Neural cell (in vitro differentiated cells): ENCODE measurements at regions not wholly inside any gene's neighbourhood (a gene's known extent, or its start where the extent isn't known, plus 50 kb on each side); places are given as distances from the start of the nearest gene placed in this dataset.

ENCODE experiments used
- H2AFZ ChIP-seq: fragments of 200-600, 300-800 bp; sonication (generic), shearing (Covaris generic); 2 replicates; pipeline ENCODE4 v1.6.0; 2014; ENCODE audit warnings: low read depth, mild to moderate bottlenecking, antibody characterized with exemption, low read length, moderate library complexity
- H3F3A ChIP-seq: fragments of 200-600 bp; shearing (Covaris generic); 2 replicates; pipeline ENCODE4 v1.6.1; 2016; ENCODE audit warnings: mild to moderate bottlenecking, moderate library complexity, mixed read lengths, antibody characterized with exemption, low read length; ENCODE audit not compliant: insufficient read depth, poor library complexity, severe bottlenecking
- H3K27ac ChIP-seq: fragments of 200-600, 300-800 bp; sonication (generic), shearing (Covaris generic); 2 replicates; pipeline ENCODE4 v1.5.1; 2014; ENCODE audit warnings: mild to moderate bottlenecking, low read length, moderate library complexity
- H3K27me3 ChIP-seq: fragments of 300-800, 200-600 bp; sonication (generic), shearing (Covaris generic); 2 replicates; pipeline ENCODE4 v1.6.0; 2014; ENCODE audit warnings: mild to moderate bottlenecking, low read depth, low read length, moderate library complexity; ENCODE audit not compliant: insufficient read depth
- H3K36me3 ChIP-seq: fragments of 300-800, 200-600 bp; sonication (generic), shearing (Covaris generic); 2 replicates; pipeline ENCODE4 v1.5.1; 2014; ENCODE audit warnings: mild to moderate bottlenecking, antibody characterized with exemption, low read length, moderate library complexity; ENCODE audit not compliant: insufficient read depth
- H3K4me2 ChIP-seq: fragments of 300-800, 200-600 bp; sonication (generic), shearing (Covaris generic); 2 replicates; pipeline ENCODE4 v1.6.0; 2014; ENCODE audit warnings: mild to moderate bottlenecking, low read length
- H3K4me3 ChIP-seq: fragments of 300-800, 200-600 bp; sonication (generic), shearing (Covaris generic); 2 replicates; pipeline ENCODE4 v1.5.1; 2014; ENCODE audit warnings: mild to moderate bottlenecking, low read length, moderate library complexity
- H3K79me2 ChIP-seq: fragments of 200-600 bp; shearing (Covaris generic); replicated peaks from 2 replicates; pipeline ENCODE4 v1.6.0; 2014; ENCODE audit warnings: mild to moderate bottlenecking, low read length, moderate library complexity; ENCODE audit not compliant: insufficient read depth
- H3K9ac ChIP-seq: fragments of 300-800, 200-600 bp; sonication (generic), shearing (Covaris generic); 2 replicates; pipeline ENCODE4 v1.6.1; 2016; ENCODE audit warnings: mild to moderate bottlenecking, low read length, mixed read lengths
- H3K9me2 ChIP-seq: fragments of 200-600 bp; shearing (Covaris generic); 2 replicates; pipeline ENCODE4 v1.6.1; 2016; ENCODE audit warnings: mild to moderate bottlenecking, low read length, mixed read lengths; ENCODE audit not compliant: insufficient read depth
- H3K9me3 ChIP-seq: fragments of 200-600, 300-800 bp; sonication (generic), shearing (Covaris generic); 2 replicates; pipeline ENCODE4 v1.6.1; 2016; ENCODE audit warnings: mild to moderate bottlenecking, mixed run types, low read length, moderate library complexity, mixed read lengths
- H4K20me1 ChIP-seq: fragments of 200-600 bp; shearing (Covaris generic); 2 replicates; pipeline ENCODE4 v1.6.1; 2016; ENCODE audit warnings: mild to moderate bottlenecking, mixed run types; ENCODE audit not compliant: insufficient read depth
- EP300 ChIP-seq: fragments of 450-650 bp; conservative IDR thresholded peaks from 2 replicates; pipeline ENCODE4 v1.6.1; 2014; ENCODE audit warnings: antibody characterized with exemption, mild to moderate bottlenecking, moderate library complexity; ENCODE audit not compliant: poor library complexity, severe bottlenecking
- EZH2 ChIP-seq: fragments of 200-600, 300-800 bp; shearing (Covaris generic), sonication (generic); IDR thresholded peaks from 2 replicates; pipeline ENCODE4 v1.6.1; 2014; ENCODE audit warnings: antibody characterized with exemption, low read length, borderline replicate concordance, mild to moderate bottlenecking; ENCODE audit not compliant: insufficient read depth, poor library complexity, severe bottlenecking
- MXI1 ChIP-seq: fragments of 450-650 bp; conservative IDR thresholded peaks from 2 replicates; pipeline ENCODE4 v1.6.1; 2014; ENCODE audit warnings: antibody characterized with exemption, mild to moderate bottlenecking; ENCODE audit not compliant: poor library complexity, severe bottlenecking
- POLR2AphosphoS5 ChIP-seq: IDR thresholded peaks from 2 replicates; pipeline ENCODE4 v1.6.1; 2012
- RAD21 ChIP-seq: fragments of 450-650 bp; conservative IDR thresholded peaks from 2 replicates; pipeline ENCODE4 v1.6.1; 2014; ENCODE audit warnings: antibody characterized with exemption, mild to moderate bottlenecking, moderate library complexity
- SMC3 ChIP-seq: fragments of 450-650 bp; conservative IDR thresholded peaks from 2 replicates; pipeline ENCODE4 v1.6.1; 2014; ENCODE audit warnings: antibody characterized with exemption, mild to moderate bottlenecking, moderate library complexity; ENCODE audit not compliant: poor library complexity
- TAF1 ChIP-seq: IDR thresholded peaks from 2 replicates; pipeline ENCODE4 v1.6.1; 2012; ENCODE audit warnings: low read depth
- TF ChIP-seq, protein P1 (sequence below): fragments of 450-650 bp; IDR thresholded peaks from 2 replicates; pipeline ENCODE4 v1.5.1; 2014; ENCODE audit warnings: antibody characterized with exemption, mild to moderate bottlenecking, moderate library complexity; ENCODE audit not compliant: poor library complexity, severe bottlenecking
- TF ChIP-seq, protein P2 (sequence below): IDR thresholded peaks from 2 replicates; pipeline ENCODE4 v1.6.1; 2012; ENCODE audit warnings: borderline replicate concordance

DNA sequence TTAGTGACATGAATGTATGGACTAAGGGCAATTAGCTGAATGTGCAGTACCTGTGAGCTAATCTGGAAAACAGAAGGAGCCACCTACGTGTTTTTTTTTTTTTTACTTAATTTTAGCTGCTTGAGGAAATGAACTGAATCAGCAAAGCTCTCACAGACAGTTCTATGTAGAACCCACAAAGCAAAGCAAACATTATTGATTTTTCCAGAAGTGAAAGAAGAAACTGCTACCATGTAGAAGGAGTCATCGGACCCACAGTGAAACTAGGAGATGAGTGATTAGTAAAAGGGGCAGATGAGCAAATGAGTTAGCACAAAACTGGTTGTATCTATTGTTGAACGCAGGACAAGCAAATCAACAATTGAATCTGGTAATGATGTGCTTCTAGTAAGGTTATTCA lies 94.1 kb upstream of the SLC7A1 start:
- Histone ChIP-seq H3K79me2 (no peaks in the 10 kb centered on the region), H3K27me3 (no peaks in the 10 kb centered on the region), H3K4me3 (no peak overlapping the region), H3F3A (no peaks in the 10 kb centered on the region), H3K27ac (no peak overlapping the region), H3K4me2 (no peak overlapping the region), H3K9me3 (no peaks in the 10 kb centered on the region), H3K9me2 (no peaks in the 10 kb centered on the region), H3K9ac (no peak overlapping the region), H3K36me3 (no peaks in the 10 kb centered on the region), H2AFZ (no peak overlapping the region), H4K20me1 (no peaks in the 10 kb centered on the region)
- TF ChIP-seq POLR2AphosphoS5: no peak
- TF ChIP-seq TAF1: no peak
- TF ChIP-seq, protein P1, sequence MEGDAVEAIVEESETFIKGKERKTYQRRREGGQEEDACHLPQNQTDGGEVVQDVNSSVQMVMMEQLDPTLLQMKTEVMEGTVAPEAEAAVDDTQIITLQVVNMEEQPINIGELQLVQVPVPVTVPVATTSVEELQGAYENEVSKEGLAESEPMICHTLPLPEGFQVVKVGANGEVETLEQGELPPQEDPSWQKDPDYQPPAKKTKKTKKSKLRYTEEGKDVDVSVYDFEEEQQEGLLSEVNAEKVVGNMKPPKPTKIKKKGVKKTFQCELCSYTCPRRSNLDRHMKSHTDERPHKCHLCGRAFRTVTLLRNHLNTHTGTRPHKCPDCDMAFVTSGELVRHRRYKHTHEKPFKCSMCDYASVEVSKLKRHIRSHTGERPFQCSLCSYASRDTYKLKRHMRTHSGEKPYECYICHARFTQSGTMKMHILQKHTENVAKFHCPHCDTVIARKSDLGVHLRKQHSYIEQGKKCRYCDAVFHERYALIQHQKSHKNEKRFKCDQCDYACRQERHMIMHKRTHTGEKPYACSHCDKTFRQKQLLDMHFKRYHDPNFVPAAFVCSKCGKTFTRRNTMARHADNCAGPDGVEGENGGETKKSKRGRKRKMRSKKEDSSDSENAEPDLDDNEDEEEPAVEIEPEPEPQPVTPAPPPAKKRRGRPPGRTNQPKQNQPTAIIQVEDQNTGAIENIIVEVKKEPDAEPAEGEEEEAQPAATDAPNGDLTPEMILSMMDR: no peak
- no peak for TF ChIP-seq EZH2
- no peak for TF ChIP-seq SMC3
- TF ChIP-seq MXI1: no peak
- TF ChIP-seq EP300: no peak
- TF ChIP-seq RAD21: no peak
- TF ChIP-seq, protein P2, sequence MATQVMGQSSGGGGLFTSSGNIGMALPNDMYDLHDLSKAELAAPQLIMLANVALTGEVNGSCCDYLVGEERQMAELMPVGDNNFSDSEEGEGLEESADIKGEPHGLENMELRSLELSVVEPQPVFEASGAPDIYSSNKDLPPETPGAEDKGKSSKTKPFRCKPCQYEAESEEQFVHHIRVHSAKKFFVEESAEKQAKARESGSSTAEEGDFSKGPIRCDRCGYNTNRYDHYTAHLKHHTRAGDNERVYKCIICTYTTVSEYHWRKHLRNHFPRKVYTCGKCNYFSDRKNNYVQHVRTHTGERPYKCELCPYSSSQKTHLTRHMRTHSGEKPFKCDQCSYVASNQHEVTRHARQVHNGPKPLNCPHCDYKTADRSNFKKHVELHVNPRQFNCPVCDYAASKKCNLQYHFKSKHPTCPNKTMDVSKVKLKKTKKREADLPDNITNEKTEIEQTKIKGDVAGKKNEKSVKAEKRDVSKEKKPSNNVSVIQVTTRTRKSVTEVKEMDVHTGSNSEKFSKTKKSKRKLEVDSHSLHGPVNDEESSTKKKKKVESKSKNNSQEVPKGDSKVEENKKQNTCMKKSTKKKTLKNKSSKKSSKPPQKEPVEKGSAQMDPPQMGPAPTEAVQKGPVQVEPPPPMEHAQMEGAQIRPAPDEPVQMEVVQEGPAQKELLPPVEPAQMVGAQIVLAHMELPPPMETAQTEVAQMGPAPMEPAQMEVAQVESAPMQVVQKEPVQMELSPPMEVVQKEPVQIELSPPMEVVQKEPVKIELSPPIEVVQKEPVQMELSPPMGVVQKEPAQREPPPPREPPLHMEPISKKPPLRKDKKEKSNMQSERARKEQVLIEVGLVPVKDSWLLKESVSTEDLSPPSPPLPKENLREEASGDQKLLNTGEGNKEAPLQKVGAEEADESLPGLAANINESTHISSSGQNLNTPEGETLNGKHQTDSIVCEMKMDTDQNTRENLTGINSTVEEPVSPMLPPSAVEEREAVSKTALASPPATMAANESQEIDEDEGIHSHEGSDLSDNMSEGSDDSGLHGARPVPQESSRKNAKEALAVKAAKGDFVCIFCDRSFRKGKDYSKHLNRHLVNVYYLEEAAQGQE: no peak

DNA sequence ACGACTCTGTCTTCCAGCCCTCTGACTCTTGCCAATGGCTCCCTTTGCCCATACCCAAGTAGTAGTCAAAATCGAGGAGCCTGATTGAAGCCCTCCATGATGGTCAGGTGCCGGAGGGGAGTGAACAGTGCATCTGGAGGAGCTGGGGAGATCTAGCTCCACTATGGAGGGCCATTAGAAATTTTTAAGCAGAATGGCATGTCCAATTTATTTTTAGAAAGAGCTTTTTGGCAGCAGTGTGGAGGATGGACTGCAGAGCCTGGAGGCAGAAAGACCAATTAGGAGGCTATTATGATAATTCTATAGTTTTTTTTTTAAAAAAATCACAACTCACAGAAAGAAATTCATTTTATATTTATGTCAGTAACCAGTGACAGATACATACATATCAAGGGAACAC lies 92.7 kb upstream of the SLC7A1 start:
- TF ChIP-seq, protein P2: no peak
- no peak for TF ChIP-seq POLR2AphosphoS5
- no peak for TF ChIP-seq TAF1
- no peak for TF ChIP-seq EP300
- TF ChIP-seq EZH2: no peak
- no peak for TF ChIP-seq RAD21
- TF ChIP-seq SMC3: no peak
- TF ChIP-seq, protein P1: no peak
- TF ChIP-seq MXI1: no peak
- H3K9ac ChIP-seq: no peak overlapping the region
- no peaks in the 10 kb centered on the region for H3K79me2 ChIP-seq
- H3K4me3 ChIP-seq: no peak overlapping the region
- H3K27ac ChIP-seq: no peak overlapping the region
- no peak overlapping the region for H3K4me2 ChIP-seq
- H2AFZ ChIP-seq: no peak overlapping the region
- H3K9me3 ChIP-seq: no peaks in the 10 kb centered on the region
- no peaks in the 10 kb centered on the region for H4K20me1 ChIP-seq
- H3K27me3 ChIP-seq: no peaks in the 10 kb centered on the region
- H3F3A ChIP-seq: no peaks in the 10 kb centered on the region
- no peaks in the 10 kb centered on the region for H3K9me2 ChIP-seq
- no peaks in the 10 kb centered on the region for H3K36me3 ChIP-seq
